ENCODE measurements at regions not wholly inside any gene's neighbourhood (a gene's known extent, or its start where the extent isn't known, plus 50 kb on each side); places are given as distances from the start of the nearest gene placed in this dataset.

DNA sequence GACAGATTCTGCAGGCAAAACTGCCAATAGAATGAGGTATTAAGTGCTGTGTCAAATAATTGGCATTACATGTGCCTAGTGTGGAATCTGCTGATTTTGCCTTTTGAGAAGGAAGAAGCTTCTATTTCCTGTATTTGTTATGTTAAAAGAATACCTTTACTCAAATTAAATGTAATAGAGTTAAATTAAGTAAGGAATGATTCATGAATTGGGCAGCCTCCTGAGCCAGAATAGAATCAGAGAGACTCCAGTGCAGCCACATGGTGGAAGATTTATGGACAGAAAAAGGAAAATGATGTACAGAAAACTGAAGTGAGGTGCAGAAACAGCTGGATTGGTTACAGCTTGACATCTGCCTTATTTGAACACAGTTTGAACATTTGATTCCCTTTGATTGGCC is 464.4 kb upstream of the SEMA6A start:
- ATAC-seq (ENCODE audit: insufficient read depth, low FRiP score) (no peak), DNase-seq (no peak)
- Histone ChIP-seq H3K27ac (ENCODE audit: low read depth in 1 of 2, low read length in 1 of 2) (no peak overlapping the region), H3K4me3 (no peak overlapping the region), H3K4me1 (ENCODE audit: control insufficient read depth in 5 of 5, insufficient read depth in 5 of 5, low read length in 5 of 5) (no peaks in the 10 kb centered on the region), H3K36me3 (ENCODE audit: control insufficient read depth in 4 of 4, insufficient read depth in 4 of 4, low read length in 4 of 4) (no peaks in the 10 kb centered on the region), H3K9ac (ENCODE audit: insufficient read depth in 1 of 2, low read length in 2 of 2) (no peak overlapping the region), H3K27me3 (ENCODE audit: control insufficient read depth in 3 of 3, insufficient read depth in 3 of 3, low read length in 2 of 3) (no peaks in the 10 kb centered on the region), H3K9me3 (ENCODE audit: control insufficient read depth in 4 of 4, insufficient read depth in 3 of 4, low read length in 3 of 4) (peaks cover 0 to 3% (median 0%) of the 10 kb centered on the region in 4 donors)
- TF ChIP-seq, protein P1, sequence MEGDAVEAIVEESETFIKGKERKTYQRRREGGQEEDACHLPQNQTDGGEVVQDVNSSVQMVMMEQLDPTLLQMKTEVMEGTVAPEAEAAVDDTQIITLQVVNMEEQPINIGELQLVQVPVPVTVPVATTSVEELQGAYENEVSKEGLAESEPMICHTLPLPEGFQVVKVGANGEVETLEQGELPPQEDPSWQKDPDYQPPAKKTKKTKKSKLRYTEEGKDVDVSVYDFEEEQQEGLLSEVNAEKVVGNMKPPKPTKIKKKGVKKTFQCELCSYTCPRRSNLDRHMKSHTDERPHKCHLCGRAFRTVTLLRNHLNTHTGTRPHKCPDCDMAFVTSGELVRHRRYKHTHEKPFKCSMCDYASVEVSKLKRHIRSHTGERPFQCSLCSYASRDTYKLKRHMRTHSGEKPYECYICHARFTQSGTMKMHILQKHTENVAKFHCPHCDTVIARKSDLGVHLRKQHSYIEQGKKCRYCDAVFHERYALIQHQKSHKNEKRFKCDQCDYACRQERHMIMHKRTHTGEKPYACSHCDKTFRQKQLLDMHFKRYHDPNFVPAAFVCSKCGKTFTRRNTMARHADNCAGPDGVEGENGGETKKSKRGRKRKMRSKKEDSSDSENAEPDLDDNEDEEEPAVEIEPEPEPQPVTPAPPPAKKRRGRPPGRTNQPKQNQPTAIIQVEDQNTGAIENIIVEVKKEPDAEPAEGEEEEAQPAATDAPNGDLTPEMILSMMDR (IDR thresholded peaks at IDR 0.05; ENCODE audit: control extremely low read depth, extremely low read depth): no peak

DNA sequence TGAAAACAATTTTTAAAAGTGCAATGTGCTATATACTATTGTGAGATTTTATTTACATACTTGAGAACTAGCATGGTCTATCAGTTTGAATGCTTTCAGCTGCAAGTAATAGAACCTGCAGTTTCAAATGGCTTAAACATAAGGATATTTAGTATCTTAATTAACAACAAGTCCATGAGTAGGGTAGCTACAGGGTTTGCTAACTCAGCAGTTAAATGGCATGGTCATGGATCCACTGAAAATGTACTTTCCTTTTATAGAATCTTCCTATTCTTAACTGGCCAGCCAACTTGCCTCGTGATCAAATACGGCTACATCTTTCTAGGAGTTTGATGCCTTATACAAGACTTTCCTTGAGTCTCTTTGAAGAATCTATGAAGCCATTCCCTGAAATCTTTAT is 452.8 kb upstream of the SEMA6A start:
- no peak overlapping the region for H3K27ac ChIP-seq (ENCODE audit: low read depth in 1 of 2, low read length in 1 of 2)
- H3K4me1 ChIP-seq (ENCODE audit: control insufficient read depth in 5 of 5, insufficient read depth in 5 of 5, low read length in 5 of 5): peaks cover 0 to 9% (median 0%) of the 10 kb centered on the region in 5 donors
- no peak for ATAC-seq (ENCODE audit: insufficient read depth, low FRiP score)
- TF ChIP-seq, protein P1 (IDR thresholded peaks at IDR 0.05; ENCODE audit: control extremely low read depth, extremely low read depth): no peak
- no peak for DNase-seq
- H3K4me3 ChIP-seq: no peak overlapping the region
- 95 to 98% methylated on average over 2 of the region's 2 CpGs for WGBS, 2 donors
- peaks cover 0 to 3% (median 0%) of the 10 kb centered on the region in 4 donors for H3K9me3 ChIP-seq (ENCODE audit: control insufficient read depth in 4 of 4, insufficient read depth in 3 of 4, low read length in 3 of 4)
- H3K9ac ChIP-seq (ENCODE audit: insufficient read depth in 1 of 2, low read length in 2 of 2): no peak overlapping the region
- no peaks in the 10 kb centered on the region for H3K36me3 ChIP-seq (ENCODE audit: control insufficient read depth in 4 of 4, insufficient read depth in 4 of 4, low read length in 4 of 4)
- H3K27me3 ChIP-seq (ENCODE audit: control insufficient read depth in 3 of 3, insufficient read depth in 3 of 3, low read length in 2 of 3): no peaks in the 10 kb centered on the region

- ATAC-seq (ENCODE audit: insufficient read depth, low FRiP score) (no peak), DNase-seq (no peak)
- Histone ChIP-seq H3K9ac (ENCODE audit: insufficient read depth in 1 of 2, low read length in 2 of 2) (no peak overlapping the region), H3K9me3 (ENCODE audit: control insufficient read depth in 4 of 4, insufficient read depth in 3 of 4, low read length in 3 of 4) (no peaks in the 10 kb centered on the region), H3K4me1 (ENCODE audit: control insufficient read depth in 5 of 5, insufficient read depth in 5 of 5, low read length in 5 of 5) (no peaks in the 10 kb centered on the region), H3K4me3 (no peak overlapping the region), H3K36me3 (ENCODE audit: control insufficient read depth in 4 of 4, insufficient read depth in 4 of 4, low read length in 4 of 4) (no peaks in the 10 kb centered on the region), H3K27me3 (ENCODE audit: control insufficient read depth in 3 of 3, insufficient read depth in 3 of 3, low read length in 2 of 3) (no peaks in the 10 kb centered on the region), H3K27ac (ENCODE audit: low read depth in 1 of 2, low read length in 1 of 2) (no peak overlapping the region)
- TF ChIP-seq, protein P1 (IDR thresholded peaks at IDR 0.05; ENCODE audit: control extremely low read depth, extremely low read depth): no peak
- WGBS, 2 donors: 71 to 80% methylated on average over 2 of the region's 2 CpGs
Measured at GRCh38 chr5:117020999-117021398, 446.4 kb upstream of the SEMA6A start.

GRCh38 chr5:117013280-117013877 is 438.8 kb upstream of the SEMA6A start:
- H3K4me3 ChIP-seq: no peak overlapping the region
- H3K27me3 ChIP-seq (ENCODE audit: control insufficient read depth in 3 of 3, insufficient read depth in 3 of 3, low read length in 2 of 3): no peaks in the 10 kb centered on the region
- ATAC-seq (ENCODE audit: insufficient read depth, low FRiP score) (no peak), DNase-seq (no peak)
- H3K27ac ChIP-seq (ENCODE audit: low read depth in 1 of 2, low read length in 1 of 2): no peak overlapping the region
- no peaks in the 10 kb centered on the region for H3K36me3 ChIP-seq (ENCODE audit: control insufficient read depth in 4 of 4, insufficient read depth in 4 of 4, low read length in 4 of 4)
- TF ChIP-seq, protein P1 (IDR thresholded peaks at IDR 0.05; ENCODE audit: control extremely low read depth, extremely low read depth): no peak
- WGBS, 2 donors: 79 to 91% methylated on average over 5 of the region's 5 CpGs
- H3K9me3 ChIP-seq (ENCODE audit: control insufficient read depth in 4 of 4, insufficient read depth in 3 of 4, low read length in 3 of 4): peaks cover 0 to 7% (median 4%) of the 10 kb centered on the region in 4 donors
- H3K9ac ChIP-seq (ENCODE audit: insufficient read depth in 1 of 2, low read length in 2 of 2): no peak overlapping the region
- H3K4me1 ChIP-seq (ENCODE audit: control insufficient read depth in 5 of 5, insufficient read depth in 5 of 5, low read length in 5 of 5): no peaks in the 10 kb centered on the region
